Left ventricle myocardium superior (tissue), 1 donor: ENCODE measurements at regions not wholly inside any gene's neighbourhood (a gene's known extent, or its start where the extent isn't known, plus 50 kb on each side); places are given as distances from the start of the nearest gene placed in this dataset.
A peak's percentile ranks its signal among the peaks of the same experiment; 100 is the strongest.

Experiments
- ATAC-seq: fragments of 200-7000 bp; cut with Tn5 transposase; one replicate; pipeline ENCODE4 v1.9.1; 2020; ENCODE audit warnings: mild to moderate bottlenecking, moderate library complexity
- DNase-seq: peaks from one replicate; pipeline ENCODE4 v3.0.0-alpha.2; 2020
- intact Hi-C: fragments of 100-400 bp; cut with micrococcal nuclease; formaldehyde crosslinking; loops from one replicate; pipeline ENCODE4 v1.11.0; 2022
- donor health status: DM: no; HTN: yes; CAD: no; lungs with severe emphysema.

DNA sequence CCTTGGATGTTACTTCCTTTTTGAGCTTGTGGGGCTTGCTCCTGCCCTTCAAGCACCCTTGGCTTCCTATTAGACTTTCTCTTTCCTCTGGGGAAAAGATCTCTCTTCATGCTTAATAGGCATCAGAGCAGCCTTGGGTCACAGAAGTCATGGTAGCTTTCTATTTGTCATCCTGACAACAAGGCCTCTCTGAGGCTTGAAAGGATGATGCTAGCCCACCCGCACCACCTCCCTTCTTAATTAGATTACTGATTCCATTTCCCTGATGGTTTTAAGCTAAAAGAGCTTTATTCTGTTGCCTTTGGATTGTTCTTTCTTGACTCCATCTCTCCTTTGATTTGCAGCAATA, 435.5 kb upstream of the TPM1 start:
- DNase-seq: no peak
- no peak for ATAC-seq
- intact Hi-C loops: no loop called here

DNA sequence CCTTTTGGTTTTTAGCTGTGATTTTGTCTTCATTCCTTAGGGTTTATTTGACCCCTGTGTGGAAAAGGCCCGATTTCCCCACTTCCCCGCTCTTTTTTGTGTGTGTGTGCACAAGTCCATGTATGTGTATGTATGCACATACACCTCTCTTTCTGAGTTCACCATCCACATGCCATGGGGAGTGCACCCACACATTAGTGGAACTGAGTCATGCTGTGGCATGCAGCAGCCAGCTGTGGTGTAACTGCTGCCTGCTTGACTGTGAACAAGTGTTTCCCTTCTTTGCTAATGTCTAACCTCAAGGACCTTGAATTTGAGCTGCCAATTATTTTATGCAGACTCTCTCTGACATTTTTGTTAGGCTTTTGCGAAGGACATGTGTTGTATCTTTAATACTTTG, 434.9 kb upstream of the TPM1 start:
- intact Hi-C loops: no loop called here
- ATAC-seq: no peak
- no peak for DNase-seq

DNA sequence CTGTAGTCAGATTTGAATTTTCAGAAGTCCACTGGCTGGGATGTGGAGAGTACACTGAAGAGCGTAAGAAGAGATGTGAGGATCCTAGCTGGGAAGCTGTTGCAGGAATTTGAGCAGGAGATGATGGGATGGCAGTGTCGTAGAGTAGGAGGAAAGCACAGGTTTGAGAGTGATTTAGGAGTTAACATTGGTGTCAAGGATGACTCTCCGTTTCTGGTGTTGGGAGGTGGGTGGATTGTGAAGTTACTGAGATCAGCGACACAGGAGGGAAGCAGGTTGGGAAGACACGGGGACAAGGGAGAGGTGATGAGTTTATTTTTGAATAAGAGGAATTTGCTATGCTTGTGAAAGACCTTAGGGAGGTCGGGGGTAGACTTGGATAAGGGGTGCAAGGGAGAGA, 434.2 kb upstream of the TPM1 start:
- ATAC-seq: no peak
- intact Hi-C loops: no loop called here
- DNase-seq: no peak

DNA sequence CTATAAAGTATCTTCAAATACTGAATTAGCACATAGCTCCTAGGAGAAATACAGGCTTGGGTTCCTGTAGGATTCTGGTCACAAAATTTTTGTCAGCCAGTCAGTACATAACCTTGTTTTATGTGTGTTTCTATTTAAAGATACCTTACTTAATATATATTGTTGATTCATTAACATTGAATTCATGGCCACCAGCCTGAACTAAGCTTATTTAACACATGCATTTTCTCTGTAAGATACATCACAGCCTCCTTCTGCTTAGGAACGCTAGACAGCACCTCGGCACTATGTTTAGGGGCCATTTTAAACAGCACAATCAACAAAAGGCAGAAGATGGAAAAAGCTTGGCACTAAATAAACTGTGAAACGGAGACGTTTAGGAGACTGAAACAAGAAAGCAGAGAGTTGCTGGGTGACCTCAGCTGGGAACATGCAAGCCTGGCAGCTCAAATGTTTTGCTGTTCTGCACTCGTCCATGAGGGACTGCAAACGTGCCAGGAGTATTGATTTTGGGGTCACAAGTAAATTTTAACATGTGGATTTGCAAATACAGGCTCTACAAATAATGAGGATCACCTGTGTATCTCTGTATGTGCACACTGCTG, 432.2 kb upstream of the TPM1 start:
- DNase-seq: no peak
- ATAC-seq: peak; percentile 33
- intact Hi-C loops: no loop called here

DNA sequence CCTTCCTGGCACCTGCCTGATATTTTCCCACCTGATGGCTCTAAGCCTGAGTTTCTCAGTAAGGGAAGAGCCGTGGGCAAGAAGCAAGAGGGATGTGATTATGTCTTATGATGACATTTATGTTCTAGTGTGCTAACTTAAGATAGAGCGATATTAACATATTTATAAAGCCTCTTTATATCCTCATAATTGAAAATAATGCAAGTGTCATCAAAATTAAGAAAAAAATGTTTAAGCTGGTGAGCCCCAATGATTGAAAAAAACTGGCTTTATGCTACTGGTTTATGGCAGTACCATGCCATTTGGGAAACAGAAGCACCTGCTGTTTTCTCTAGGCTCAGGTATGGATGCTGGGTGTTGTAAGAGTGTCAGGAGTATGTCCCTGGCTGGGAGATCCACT, 431.5 kb upstream of the TPM1 start:
- DNase-seq (no peak), ATAC-seq (no peak)
- intact Hi-C loops: no loop called here

DNA sequence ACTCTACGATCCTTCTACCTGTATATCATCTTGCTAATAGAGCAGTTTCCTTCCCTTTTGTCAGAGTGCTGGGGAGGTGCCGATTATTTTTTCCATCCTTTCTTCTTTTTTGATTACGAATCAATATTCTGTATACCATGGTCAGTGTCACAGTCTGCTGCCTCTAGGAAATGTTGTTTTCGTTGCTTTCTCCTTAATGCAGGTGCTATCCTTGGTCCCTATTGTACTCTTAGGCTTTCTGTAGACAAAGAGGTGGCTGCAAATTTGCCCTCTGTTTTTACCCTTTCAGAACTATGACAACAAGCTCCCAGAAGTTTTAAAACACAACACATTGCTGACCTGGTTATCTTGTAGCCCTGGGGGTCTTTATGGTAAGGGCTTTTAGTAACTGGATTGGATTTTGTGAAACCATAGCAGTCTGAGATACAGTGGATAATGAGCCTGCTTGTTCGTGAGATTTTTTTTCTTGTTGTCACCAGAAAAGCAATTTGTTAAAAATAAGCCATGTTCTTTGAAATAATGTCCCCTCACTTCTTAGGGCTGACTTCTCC, 430.3 kb upstream of the TPM1 start:
- intact Hi-C loops: no loop called here
- no peak for ATAC-seq

DNA sequence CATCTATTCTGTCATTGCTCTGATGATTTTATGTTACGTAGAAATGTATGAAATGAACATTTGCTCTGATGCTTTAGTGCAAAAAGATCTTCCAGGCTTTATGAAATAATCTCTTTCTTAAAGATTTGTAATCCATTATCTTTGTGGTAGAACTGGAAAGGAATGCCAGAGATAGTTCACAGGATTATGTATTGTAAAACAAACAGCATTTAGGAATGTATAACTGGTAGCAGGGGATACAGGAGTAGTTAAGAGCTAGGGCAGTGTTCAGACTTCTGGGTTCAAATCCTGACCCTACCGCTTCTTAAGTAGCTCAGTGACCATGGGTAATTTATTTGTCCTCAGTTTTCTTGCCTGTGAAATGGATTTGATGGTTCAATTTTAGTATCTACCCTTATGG, 429.8 kb upstream of the TPM1 start:
- ATAC-seq (no peak), DNase-seq (no peak)
- intact Hi-C loops: no loop called here

More for the DNA sequence above, 430.3 kb upstream of the TPM1 start:
- no peak for DNase-seq

DNA sequence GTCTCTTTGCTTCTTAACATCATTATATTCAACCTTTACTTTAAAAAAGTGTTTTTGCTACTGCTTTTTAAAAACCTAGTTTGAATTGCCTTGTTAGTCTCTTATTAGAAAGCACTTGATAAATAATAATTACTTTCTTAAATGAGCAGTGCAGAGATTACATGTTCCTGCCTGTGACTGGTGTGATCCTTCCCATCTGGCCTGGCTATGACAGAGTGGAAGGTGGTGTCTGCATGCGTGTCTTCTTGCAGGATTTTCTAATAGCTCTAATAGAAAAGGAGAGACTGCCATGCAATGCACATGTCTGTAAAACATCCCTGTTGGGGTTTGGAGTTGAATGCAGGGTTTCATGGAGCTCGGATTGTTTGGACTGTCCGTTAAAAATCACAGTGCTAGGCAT, 425.8 kb upstream of the TPM1 start:
- no peak for DNase-seq
- intact Hi-C loops: no loop called here
- peak; percentile 59 for ATAC-seq

DNA sequence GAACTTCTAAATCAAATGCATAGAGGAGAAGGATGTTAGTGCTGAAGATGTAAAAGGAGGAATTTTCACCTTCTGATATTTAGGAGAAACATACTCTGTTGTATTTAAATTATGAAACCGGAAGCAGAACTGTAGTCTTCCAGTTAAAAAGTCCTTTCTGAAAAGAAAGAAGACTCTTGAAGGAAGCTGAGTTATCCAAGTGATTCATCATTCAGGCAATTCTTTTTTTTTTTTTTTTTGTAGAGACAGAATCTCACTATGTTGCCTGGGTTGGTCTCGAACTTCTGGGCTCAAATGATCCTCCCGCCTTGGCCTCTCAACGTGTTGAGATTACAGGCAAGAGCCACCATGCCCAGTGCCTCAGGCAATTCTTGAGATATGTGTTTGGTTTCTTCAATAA, 424.8 kb upstream of the TPM1 start:
- ATAC-seq: no peak
- intact Hi-C loops: no loop called here
- no peak for DNase-seq

DNA sequence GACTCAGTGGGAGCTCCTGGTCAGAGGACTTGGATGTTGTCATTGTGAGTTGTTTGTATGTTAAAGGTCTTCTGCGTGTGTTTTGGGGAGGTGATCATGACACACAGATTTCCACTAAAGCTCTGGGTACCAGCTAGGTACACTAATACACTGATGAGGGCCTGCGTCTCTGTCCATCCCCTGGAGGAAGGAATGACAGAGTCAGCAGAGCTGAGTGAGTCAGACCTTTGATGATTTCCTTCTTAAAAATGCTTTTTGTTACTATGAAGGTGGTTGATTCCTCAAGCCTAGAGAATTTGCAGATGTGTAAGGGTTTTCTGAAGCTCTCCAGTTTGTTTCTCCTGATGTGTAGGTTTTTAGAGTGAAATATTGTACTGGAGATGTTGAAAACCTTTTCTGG, 424.1 kb upstream of the TPM1 start:
- ATAC-seq: no peak
- intact Hi-C loops: no loop called here
- no peak for DNase-seq

DNA sequence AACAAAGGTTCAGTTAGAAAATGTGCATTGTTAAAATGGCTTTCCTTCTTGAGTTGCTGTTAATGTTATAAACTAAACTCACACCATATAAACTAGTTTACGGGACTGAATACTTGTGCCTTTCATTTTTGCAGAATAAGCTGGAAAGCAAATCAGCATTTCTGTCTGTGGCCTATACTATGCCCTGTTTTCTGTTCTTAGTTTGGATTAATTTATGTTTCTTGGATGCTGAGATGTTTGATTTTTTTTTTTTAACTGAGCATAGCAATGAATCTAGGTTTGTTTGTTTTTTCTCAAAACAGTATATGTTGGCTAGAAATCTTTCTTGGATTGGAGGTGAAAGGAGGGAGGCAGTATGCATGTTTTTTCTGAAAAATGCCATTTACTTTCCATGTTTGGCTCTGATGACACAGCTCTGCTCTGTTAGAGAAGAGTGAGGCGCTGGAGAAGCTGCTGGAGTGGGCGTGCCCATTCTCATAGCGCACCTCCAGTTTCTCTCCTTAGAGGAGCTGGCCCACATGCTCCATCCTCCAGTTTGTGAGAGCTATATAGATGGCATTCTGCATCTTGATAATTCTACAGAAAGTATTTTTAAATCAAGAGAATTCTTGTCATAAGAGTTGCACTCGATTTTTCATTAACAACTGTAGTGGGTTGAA, 423.6 kb upstream of the TPM1 start:
- intact Hi-C loops: no loop called here
- DNase-seq: no peak
- ATAC-seq: no peak

DNA sequence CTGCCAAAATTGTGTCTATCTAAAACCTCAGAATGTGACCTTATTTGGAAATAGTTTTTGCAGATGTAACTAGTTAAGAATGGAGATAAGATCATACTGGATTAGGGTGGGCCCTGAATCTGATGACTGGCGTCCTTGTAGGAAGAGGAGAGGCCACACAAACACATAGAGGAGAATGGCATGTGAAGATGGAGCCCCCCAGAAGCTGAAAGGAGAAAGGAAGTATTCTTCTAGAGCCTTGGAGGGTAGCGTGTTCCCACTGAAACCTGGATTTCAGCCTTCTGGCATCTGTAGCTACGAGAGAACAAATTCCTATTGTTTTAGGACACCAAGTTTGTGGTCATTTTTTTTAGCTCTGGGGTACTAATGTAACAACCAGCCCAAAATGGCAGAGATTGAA, 423.0 kb upstream of the TPM1 start:
- intact Hi-C loops: no loop called here
- ATAC-seq: peak; percentile 11
- no peak for DNase-seq

DNA sequence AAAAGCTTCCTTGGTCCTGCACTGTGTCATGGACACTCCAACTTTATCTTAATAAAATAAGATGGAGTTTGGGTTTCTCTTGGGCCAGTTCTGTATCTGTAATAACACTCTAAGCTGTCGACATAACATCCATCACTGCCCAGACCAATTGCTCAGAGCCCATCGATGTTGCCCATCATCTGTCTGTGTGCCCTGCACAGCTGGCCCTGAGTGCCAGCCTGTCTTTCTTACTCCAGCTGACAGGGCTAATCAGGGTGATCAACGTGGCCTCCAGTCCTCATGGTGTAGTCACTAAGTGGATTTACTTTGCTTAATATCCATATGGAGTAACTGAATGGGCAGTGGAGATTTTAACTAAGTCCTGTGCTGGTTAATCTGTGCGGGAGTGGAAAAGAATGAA, 419.8 kb upstream of the TPM1 start:
- intact Hi-C loops: no loop called here
- ATAC-seq (no peak), DNase-seq (no peak)

DNA sequence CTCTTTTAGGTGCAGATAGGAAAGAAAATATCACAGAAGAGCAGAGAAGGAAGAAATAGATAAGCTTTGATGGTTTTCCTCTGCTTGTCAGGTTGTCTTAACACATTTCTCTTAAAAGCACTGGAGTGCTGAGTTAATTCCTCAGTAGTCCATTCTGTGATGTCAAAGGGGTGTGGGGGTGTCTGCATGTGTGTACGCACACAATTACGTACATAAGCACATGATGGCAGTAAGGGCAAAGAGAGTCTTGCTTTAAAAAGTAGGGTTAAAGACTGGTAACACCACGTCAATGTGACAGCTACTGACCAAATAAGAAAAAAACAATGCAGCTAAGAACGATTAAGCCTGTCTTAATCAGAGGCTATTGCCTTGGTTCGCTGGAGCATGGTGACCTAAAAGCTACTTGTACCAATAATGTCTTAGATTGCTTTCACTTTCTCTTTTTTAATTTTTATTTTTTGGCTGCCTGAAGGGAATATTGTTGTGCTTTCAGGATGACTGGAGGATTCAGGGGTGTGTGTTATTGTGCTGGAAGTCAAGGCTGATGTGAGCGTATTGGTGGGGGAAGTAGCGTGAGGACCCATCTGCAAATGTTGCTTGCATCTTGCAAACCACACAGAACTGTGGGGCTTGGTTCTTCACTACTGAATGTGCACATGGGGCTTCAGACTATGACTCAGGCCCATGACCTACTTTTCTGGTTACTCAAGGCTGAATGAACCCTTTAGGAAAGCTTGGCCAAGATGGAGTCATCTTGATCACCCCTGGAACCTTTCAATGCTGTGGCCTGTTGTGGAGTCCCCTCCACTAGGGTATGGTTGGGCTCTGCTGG, 417.8 kb upstream of the TPM1 start:
- intact Hi-C loops: no loop called here
- DNase-seq: no peak

DNA sequence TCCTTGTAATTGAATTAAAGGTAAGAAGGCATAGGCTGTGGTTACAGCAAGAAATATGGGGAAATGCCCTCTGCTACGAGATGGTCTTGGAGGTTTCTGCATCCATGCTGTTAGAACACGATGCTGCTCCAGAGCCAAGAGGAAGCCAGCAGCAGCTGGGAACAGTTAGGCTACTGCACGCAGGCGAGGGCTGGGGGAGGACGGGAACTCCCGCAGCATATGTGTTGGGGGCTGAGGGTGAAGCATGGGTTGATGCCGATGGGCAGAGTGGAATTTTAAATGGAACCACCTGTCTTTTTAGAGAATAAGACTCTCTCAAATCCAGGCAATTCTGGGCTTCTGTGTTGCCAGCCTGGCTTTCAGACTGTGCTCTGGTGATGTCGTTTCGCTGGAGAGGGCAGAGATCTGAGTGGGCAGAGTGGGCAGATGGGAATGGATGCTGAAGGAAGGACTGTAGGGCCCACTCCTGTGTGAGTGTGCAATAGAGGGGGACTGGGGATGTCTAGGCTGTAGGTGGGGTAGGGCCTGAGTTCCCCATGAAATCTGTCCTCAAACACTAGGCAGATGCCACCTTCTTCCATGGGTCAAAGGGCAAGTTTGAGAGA, 417.0 kb upstream of the TPM1 start:
- DNase-seq: no peak
- peak; percentile 49 for ATAC-seq
- intact Hi-C loops: no loop called here

More for the DNA sequence above, 417.8 kb upstream of the TPM1 start:
- peak; percentile 88 for ATAC-seq

DNA sequence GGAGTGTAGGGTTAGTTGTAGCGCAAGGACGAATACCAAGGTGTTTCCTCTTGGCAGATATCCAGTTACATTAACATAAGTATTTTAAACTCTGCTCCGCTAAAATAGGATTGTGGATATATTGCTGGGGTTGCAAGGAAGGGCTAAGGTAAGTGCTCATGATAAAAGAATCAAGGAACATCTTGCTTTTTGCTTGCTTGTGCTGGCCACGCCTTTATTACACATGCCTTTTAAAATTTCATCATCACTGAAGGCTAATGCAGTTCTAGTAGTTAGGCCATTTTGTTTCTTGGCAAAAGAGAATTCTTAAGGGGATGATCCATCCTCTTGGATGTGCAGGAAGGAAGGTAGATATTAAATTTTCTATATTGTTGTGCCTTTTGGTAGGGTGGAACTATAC, 415.6 kb upstream of the TPM1 start:
- intact Hi-C loops: no loop called here
- no peak for ATAC-seq

DNA sequence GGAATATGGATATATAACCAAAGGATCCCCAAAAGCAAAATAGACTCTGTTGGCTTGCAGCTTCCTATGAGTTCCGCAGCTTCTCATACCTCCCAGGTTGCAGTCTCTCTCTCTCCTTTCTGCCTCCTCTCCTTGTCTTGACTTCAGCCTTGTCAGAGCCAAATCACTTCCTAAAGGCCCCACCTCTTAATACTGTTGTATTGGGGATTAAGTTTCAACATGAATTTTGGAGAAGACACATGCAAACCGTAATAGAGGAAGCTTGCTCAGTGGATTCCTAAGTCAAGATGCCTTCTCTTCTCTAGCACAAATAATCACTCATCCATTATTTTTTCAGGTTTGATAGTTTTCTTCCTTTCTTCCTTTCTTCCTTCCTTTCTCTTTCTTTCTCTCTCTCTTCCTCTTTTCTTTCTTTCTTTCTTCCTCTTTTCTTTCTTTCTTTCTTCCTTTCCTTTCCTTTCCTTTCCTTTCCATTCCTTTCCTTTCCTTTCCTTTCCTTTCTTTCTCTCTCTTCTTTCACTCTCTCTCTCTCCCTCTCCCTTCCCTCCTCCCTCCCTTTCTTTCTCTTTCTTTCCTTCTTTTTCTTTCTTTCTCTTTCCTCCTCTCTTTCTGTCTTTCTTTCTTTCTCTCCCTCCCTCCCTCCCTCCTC, 411.3 kb upstream of the TPM1 start:
- intact Hi-C loops: no loop called here
- ATAC-seq: no peak
- DNase-seq: no peak

More for the DNA sequence above, 415.6 kb upstream of the TPM1 start:
- DNase-seq: no peak

DNA sequence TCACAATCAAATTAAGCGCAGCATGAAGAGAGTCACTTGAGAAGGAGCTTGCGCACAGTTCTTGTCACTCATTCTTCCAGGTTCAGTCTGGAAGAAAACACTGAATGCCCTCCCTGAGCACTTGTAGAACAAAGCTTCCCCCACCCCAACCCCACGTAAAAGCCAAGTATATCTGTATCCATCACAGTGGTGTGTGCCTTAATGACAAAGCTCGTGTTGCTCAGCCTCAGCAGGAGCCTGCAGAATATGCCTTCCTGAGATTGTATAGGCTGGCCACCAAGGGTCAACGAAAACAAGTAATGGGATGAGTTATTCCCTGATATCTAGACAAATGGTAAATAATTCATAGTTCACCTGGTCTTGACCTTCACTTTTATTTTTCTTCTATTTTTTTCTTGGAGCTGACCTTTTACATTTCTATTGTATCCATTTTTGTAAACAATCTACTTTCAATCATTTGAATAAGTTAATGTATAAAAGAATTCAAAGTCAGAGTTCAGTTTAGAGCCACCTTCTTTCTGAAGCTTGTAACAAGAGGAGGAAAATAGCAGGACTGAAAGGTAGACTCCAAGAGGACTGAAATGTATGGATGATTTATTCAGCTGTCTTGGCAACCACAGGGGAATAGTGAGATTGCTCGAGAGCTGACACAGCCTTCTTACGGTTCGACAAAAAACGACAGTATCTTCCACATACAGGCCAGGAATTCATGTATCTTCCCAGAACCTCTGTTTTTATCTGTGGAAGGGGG, 405.5 kb upstream of the TPM1 start:
- ATAC-seq (no peak), DNase-seq (no peak)
- intact Hi-C loops: no loop called here

DNA sequence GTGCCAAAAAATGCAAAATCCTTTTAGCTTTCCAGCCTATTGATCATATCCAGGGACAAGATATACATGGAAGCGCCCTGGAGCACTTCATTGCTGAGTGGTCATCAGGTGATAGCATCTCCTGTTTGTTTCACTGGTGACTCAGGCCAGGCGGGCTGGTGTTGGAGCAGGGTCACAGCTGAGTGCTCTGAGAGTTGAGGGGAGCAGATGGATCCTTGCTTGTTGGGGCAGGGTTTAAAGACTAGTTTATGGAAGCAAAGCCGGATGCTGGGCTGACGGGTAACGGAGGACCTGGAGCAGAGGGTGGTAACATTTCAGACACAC, 405.0 kb upstream of the TPM1 start:
- intact Hi-C loops: no loop called here
- no peak for ATAC-seq
- no peak for DNase-seq
